HCT116 (cell line): ENCODE measurements at regions not wholly inside any gene's neighbourhood (a gene's known extent, or its start where the extent isn't known, plus 50 kb on each side); places are given as distances from the start of the nearest gene placed in this dataset.

Experiments
- ATAC-seq: fragments of 200-7000 bp; cut with Tn5 transposase; 2 replicates; pipeline ENCODE4 v1.9.1; 2020; ENCODE audit warnings: mild to moderate bottlenecking, moderate library complexity
- BruUV-seq: library from RNA; stranded (reverse); fragments of 400-500 nt; replicated peaks from 2 replicates; lab custom pipeline; 2021; lab: Mats Ljungman, UMichigan
- CTCF ChIA-PET: fragments of 300-600 bp; sonication (Branson Sonifier 250); formaldehyde crosslinking; loops from one replicate; lab custom pipeline; 2021; ENCODE audit warnings: antibody characterized with exemption; lab: Charles Lee
- POLR2A ChIA-PET: fragments of 300-600, 350-600 bp; sonication (Branson Sonifier 250); formaldehyde crosslinking; loops from one replicate; lab custom pipeline; 2021; ENCODE audit warnings: antibody characterized with exemption; lab: Charles Lee
- RAD21 ChIA-PET, 2 experiments: fragments of 300-600 bp; sonication (Branson Sonifier 250); formaldehyde crosslinking; loops; one replicate each; lab custom pipeline; 2023; ENCODE audit warnings: low total read pairs in 2 of 2; ENCODE audit not compliant: uncharacterized antibody in 2 of 2, unreplicated experiment in 2 of 2, low non-redundant PET in 1 of 2; lab: Charles Lee
- DNase-seq: peaks from one replicate; pipeline ENCODE4 v3.0.0-alpha.2; 2010; ENCODE audit warnings: low read depth, low spot score
- H2AFZ ChIP-seq: fragments of 200-600 bp; shearing (Covaris generic), sonication (generic); 2 replicates; pipeline ENCODE4 v1.6.1; 2017; ENCODE audit warnings: low read depth, mixed run types, mixed read lengths, antibody characterized with exemption, low read length; ENCODE audit not compliant: poor library complexity, severe bottlenecking
- H3K27ac ChIP-seq: 2 replicates; pipeline ENCODE4 v1.5.1; 2012; ENCODE audit warnings: low read depth, low read length
- H3K27me3 ChIP-seq: fragments of 200-600 bp; sonication (generic); 2 replicates; pipeline ENCODE4 v1.6.1; 2016; ENCODE audit warnings: mixed run types, low read length, mixed read lengths; ENCODE audit not compliant: insufficient read depth
- H3K36me3 ChIP-seq, 2 experiments: fragments of 200-500 bp in 1 of 2; fragments of 200-600 bp in 1 of 2; sonication (Bioruptor generic) in 1 of 2; sonication (generic) in 1 of 2; 2 replicates each; pipeline versions ENCODE4 v1.5.1 to v1.6.1; 2014 to 2016; ENCODE audit warnings: low read length in 2 of 2, inconsistent platforms in 1 of 2, mixed read lengths in 1 of 2, mixed run types in 1 of 2; ENCODE audit not compliant: insufficient read depth in 2 of 2, control insufficient read depth in 1 of 2
- H3K4me1 ChIP-seq, 2 experiments: fragments of 200-600 bp in 1 of 2; sonication (generic) in 1 of 2; 2 replicates each; pipeline versions ENCODE4 v1.5.1 to v1.6.1; 2012 to 2017; ENCODE audit warnings: low read length in 2 of 2, inconsistent platforms in 1 of 2, mild to moderate bottlenecking in 1 of 2, mixed read lengths in 1 of 2, mixed run types in 1 of 2, moderate library complexity in 1 of 2; ENCODE audit not compliant: insufficient read depth in 2 of 2, control insufficient read depth in 1 of 2
- H3K4me2 ChIP-seq: fragments of 200-600 bp; sonication (generic); 2 replicates; pipeline ENCODE4 v1.6.1; 2017; ENCODE audit warnings: mixed run types, low read length, mixed read lengths
- H3K4me3 ChIP-seq, 2 experiments: fragments of 200-600 bp in 1 of 2; sonication (generic) in 1 of 2; replicated peaks in 1 of 2; 2 replicates each; pipeline ENCODE4 v1.5.1; 2011 to 2016; ENCODE audit warnings: low read length in 2 of 2, control low read depth in 1 of 2, low read depth in 1 of 2, mild to moderate bottlenecking in 1 of 2, mixed read lengths in 1 of 2, mixed run types in 1 of 2
- H3K79me2 ChIP-seq: fragments of 200-600 bp; sonication (generic); 2 replicates; pipeline ENCODE4 v1.6.1; 2017; ENCODE audit warnings: mild to moderate bottlenecking, mixed run types, low read length, moderate library complexity, mixed read lengths; ENCODE audit not compliant: insufficient read depth
- H3K9ac ChIP-seq: fragments of 200-600 bp; sonication (generic); 2 replicates; pipeline ENCODE4 v1.6.1; 2016; ENCODE audit warnings: low read length, mixed read lengths
- H3K9me2 ChIP-seq: fragments of 200-600 bp; sonication (generic), shearing (Covaris generic); 2 replicates; pipeline ENCODE4 v1.6.1; 2017; ENCODE audit warnings: mixed run types, mild to moderate bottlenecking, moderate library complexity; ENCODE audit not compliant: insufficient read depth
- H3K9me3 ChIP-seq, 2 experiments: fragments of 200-500 bp in 1 of 2; fragments of 200-600 bp in 1 of 2; sonication (Bioruptor generic) in 1 of 2; sonication (generic) in 1 of 2; 2 replicates each; pipeline ENCODE4 v1.6.1; 2014 to 2017; ENCODE audit warnings: low read length in 2 of 2, mixed read lengths in 2 of 2, inconsistent platforms in 1 of 2, low read depth in 1 of 2, mild to moderate bottlenecking in 1 of 2, mixed run types in 1 of 2, moderate library complexity in 1 of 2; ENCODE audit not compliant: control insufficient read depth in 1 of 2, insufficient read depth in 1 of 2
- H4K20me1 ChIP-seq: fragments of 200-600 bp; sonication (generic), shearing (Covaris generic); 2 replicates; pipeline ENCODE4 v1.6.1; 2017; ENCODE audit warnings: mixed run types, mild to moderate bottlenecking, moderate library complexity; ENCODE audit not compliant: insufficient read depth
- ATF3 ChIP-seq: IDR thresholded peaks from 2 replicates; pipeline ENCODE4 v1.6.1; 2012
- CTCF ChIP-seq, 3 experiments: fragments of 200-600 bp in 1 of 3; sonication (generic) in 1 of 3; IDR thresholded peaks in 2 of 3; conservative IDR thresholded peaks in 1 of 3; 2 replicates each; pipeline ENCODE4 v1.5.1; 2012 to 2017; ENCODE audit warnings: low read depth in 2 of 3, low read length in 2 of 3, antibody characterized with exemption in 1 of 3, borderline replicate concordance in 1 of 3, control low read depth in 1 of 3, mild to moderate bottlenecking in 1 of 3, mixed read lengths in 1 of 3, mixed run types in 1 of 3, moderate library complexity in 1 of 3; ENCODE audit not compliant: insufficient read depth in 1 of 3
- EGR1 ChIP-seq: IDR thresholded peaks from 2 replicates; pipeline ENCODE4 v1.6.1; 2012; ENCODE audit warnings: low read depth
- ELF1 ChIP-seq: IDR thresholded peaks from 2 replicates; pipeline ENCODE4 v1.6.1; 2012; ENCODE audit warnings: low read depth, borderline replicate concordance
- EZH2phosphoT487 ChIP-seq: fragments of 200-600 bp; IDR thresholded peaks from 2 replicates; pipeline ENCODE4 v1.6.1; 2018; ENCODE audit warnings: antibody characterized with exemption, borderline replicate concordance
- FOSL1 ChIP-seq: IDR thresholded peaks from 2 replicates; pipeline ENCODE4 v1.6.1; 2012; ENCODE audit warnings: low read depth
- POLR2AphosphoS5 ChIP-seq: IDR thresholded peaks from 2 replicates; pipeline ENCODE4 v1.6.1; 2011; ENCODE audit warnings: mild to moderate bottlenecking, low read depth, low read length, moderate library complexity
- SIN3A ChIP-seq: IDR thresholded peaks from 2 replicates; pipeline ENCODE4 v1.6.1; 2012; ENCODE audit warnings: low read depth
- SRF ChIP-seq: IDR thresholded peaks from 2 replicates; pipeline ENCODE4 v1.6.1; 2012; ENCODE audit warnings: low read depth
- TCF7L2 ChIP-seq: IDR thresholded peaks from 2 replicates; pipeline ENCODE4 v1.7.0; 2011; ENCODE audit warnings: borderline replicate concordance, inconsistent platforms; ENCODE audit not compliant: insufficient read depth, insufficient read length; ENCODE audit errors: extremely low read depth
- YY1 ChIP-seq: IDR thresholded peaks from 2 replicates; pipeline ENCODE4 v1.6.1; 2011; ENCODE audit warnings: low read length, low read depth, moderate library complexity, mild to moderate bottlenecking; ENCODE audit not compliant: insufficient replicate concordance; ENCODE audit errors: extremely low read depth
- ZFX ChIP-seq: fragments of 450-650 bp; IDR thresholded peaks from 2 replicates; pipeline ENCODE4 v1.6.1; 2017
- ZNF274 ChIP-seq: fragments of 200-500 bp; sonication (Bioruptor generic); IDR thresholded peaks from 2 replicates; pipeline ENCODE4 v1.6.1; 2014; ENCODE audit warnings: mild to moderate bottlenecking, low read depth, low read length, inconsistent platforms
- intact Hi-C: fragments of 100-400 bp; cut with micrococcal nuclease; formaldehyde crosslinking; loops from 2 replicates; pipeline ENCODE4 v1.10.0; 2022
- TF ChIP-seq, protein P1 (sequence below): IDR thresholded peaks from 2 replicates; pipeline ENCODE4 v1.6.1; 2012; ENCODE audit warnings: low read depth

GRCh38 chr7:109020251-109020650 is 450.6 kb downstream of the DNAJB9 start:
- Histone ChIP-seq H2AFZ (no peak overlapping the region), H3K9ac (no peak overlapping the region), H3K36me3 (no peaks in the 10 kb centered on the region), H4K20me1 (no peaks in the 10 kb centered on the region), H3K9me2 (no peaks in the 10 kb centered on the region), H3K9me3 (no peaks in the 10 kb centered on the region), H3K27me3 (no peaks in the 10 kb centered on the region), H3K79me2 (no peaks in the 10 kb centered on the region), H3K4me3 (no peak overlapping the region), H3K4me2 (no peak overlapping the region), H3K4me1 (no peaks in the 10 kb centered on the region), H3K27ac (no peak overlapping the region)
- no peak for DNase-seq
- no TSS peak for BruUV-seq
- RAD21 ChIA-PET = no interaction called here
- intact Hi-C loops = no loop called here
- CTCF ChIA-PET = no interaction called here
- TF ChIP-seq ZNF274 = no peak
- TF ChIP-seq SRF = no peak
- ATAC-seq = no peak
- POLR2A ChIA-PET = no interaction called here

GRCh38 chr7:109021390-109021789 is 451.7 kb downstream of the DNAJB9 start:
- Histone ChIP-seq H3K9ac (no peak overlapping the region), H3K4me1 (no peaks in the 10 kb centered on the region), H3K27me3 (no peaks in the 10 kb centered on the region), H3K9me2 (no peaks in the 10 kb centered on the region), H3K36me3 (no peaks in the 10 kb centered on the region), H3K27ac (no peak overlapping the region), H2AFZ (no peak overlapping the region), H3K79me2 (no peaks in the 10 kb centered on the region), H3K4me2 (no peak overlapping the region), H3K4me3 (no peak overlapping the region), H3K9me3 (no peaks in the 10 kb centered on the region), H4K20me1 (no peaks in the 10 kb centered on the region)
- ATAC-seq (no peak), DNase-seq (no peak)
- intact Hi-C loops = no loop called here
- ChIA-PET POLR2A (no interaction called here), RAD21 (no interaction called here), CTCF (no interaction called here)
- no TSS peak for BruUV-seq
- TF ChIP-seq FOSL1 = no peak
- TF ChIP-seq EZH2phosphoT487 = no peak
- no peak for TF ChIP-seq TCF7L2
- TF ChIP-seq EGR1 = no peak
- TF ChIP-seq SRF = no peak
- TF ChIP-seq CTCF (IDR thresholded peaks at IDR 0.05 in 2 of 3, conservative IDR thresholded peaks at IDR 0.05 in 1 of 3; ENCODE audit: borderline replicate concordance in 1 of 3, insufficient read depth in 1 of 3, low read depth in 2 of 3, low read length in 2 of 3) = no peak
- TF ChIP-seq SIN3A = no peak
- TF ChIP-seq YY1 = no peak
- TF ChIP-seq POLR2AphosphoS5 = no peak
- no peak for TF ChIP-seq ELF1
- TF ChIP-seq, protein P1, sequence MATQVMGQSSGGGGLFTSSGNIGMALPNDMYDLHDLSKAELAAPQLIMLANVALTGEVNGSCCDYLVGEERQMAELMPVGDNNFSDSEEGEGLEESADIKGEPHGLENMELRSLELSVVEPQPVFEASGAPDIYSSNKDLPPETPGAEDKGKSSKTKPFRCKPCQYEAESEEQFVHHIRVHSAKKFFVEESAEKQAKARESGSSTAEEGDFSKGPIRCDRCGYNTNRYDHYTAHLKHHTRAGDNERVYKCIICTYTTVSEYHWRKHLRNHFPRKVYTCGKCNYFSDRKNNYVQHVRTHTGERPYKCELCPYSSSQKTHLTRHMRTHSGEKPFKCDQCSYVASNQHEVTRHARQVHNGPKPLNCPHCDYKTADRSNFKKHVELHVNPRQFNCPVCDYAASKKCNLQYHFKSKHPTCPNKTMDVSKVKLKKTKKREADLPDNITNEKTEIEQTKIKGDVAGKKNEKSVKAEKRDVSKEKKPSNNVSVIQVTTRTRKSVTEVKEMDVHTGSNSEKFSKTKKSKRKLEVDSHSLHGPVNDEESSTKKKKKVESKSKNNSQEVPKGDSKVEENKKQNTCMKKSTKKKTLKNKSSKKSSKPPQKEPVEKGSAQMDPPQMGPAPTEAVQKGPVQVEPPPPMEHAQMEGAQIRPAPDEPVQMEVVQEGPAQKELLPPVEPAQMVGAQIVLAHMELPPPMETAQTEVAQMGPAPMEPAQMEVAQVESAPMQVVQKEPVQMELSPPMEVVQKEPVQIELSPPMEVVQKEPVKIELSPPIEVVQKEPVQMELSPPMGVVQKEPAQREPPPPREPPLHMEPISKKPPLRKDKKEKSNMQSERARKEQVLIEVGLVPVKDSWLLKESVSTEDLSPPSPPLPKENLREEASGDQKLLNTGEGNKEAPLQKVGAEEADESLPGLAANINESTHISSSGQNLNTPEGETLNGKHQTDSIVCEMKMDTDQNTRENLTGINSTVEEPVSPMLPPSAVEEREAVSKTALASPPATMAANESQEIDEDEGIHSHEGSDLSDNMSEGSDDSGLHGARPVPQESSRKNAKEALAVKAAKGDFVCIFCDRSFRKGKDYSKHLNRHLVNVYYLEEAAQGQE = no peak
- no peak for TF ChIP-seq ATF3
- no peak for TF ChIP-seq ZFX
